ENCODE measurements at regions not wholly inside any gene's neighbourhood (a gene's known extent, or its start where the extent isn't known, plus 50 kb on each side); places are given as distances from the start of the nearest gene placed in this dataset.

- intact Hi-C loops (cut with DNase I): no loop called here
These were observed 55.7 kb upstream of the OR5AN1 start for GRCh38 chr11:59302991-59303390.

GRCh38 chr11:59295435-59295834, 63.3 kb upstream of the OR5AN1 start:
- intact Hi-C loops (cut with DNase I): no loop called here
- no peak for DNase-seq (ENCODE audit: low spot score)

More at GRCh38 chr11:59302991-59303390, 55.7 kb upstream of the OR5AN1 start:
- no peak for DNase-seq (ENCODE audit: low spot score)

GRCh38 chr11:59292611-59293010, 66.1 kb upstream of the OR5AN1 start:
- intact Hi-C loops (cut with DNase I): no loop called here

GRCh38 chr11:59291228-59291627, 67.5 kb upstream of the OR5AN1 start:
- DNase-seq (ENCODE audit: low spot score): no peak
- intact Hi-C loops (cut with DNase I): no loop called here

More at GRCh38 chr11:59292611-59293010, 66.1 kb upstream of the OR5AN1 start:
- no peak for DNase-seq (ENCODE audit: low spot score)

GRCh38 chr11:59289356-59290181, 69.1 kb upstream of the OR5AN1 start:
- intact Hi-C loops (cut with DNase I): loop anchor here (2.0 to 10.0 kb wide), 3 partner anchors 35 to 115 kb away; partner anchors contain the start of gene DTX4 (in 1 of the 2)
- no peak for DNase-seq (ENCODE audit: low spot score)

- no peak for DNase-seq (ENCODE audit: low spot score)
- intact Hi-C loops (cut with DNase I): loop anchor here (2.0 to 10.0 kb wide), 3 partner anchors 81 to 115 kb away; partner anchors contain the start of gene DTX4 (in 1 of the 2)
These were observed 72.9 kb upstream of the OR5AN1 start for GRCh38 chr11:59285716-59286260.

GRCh38 chr11:59284773-59285129, 72.0 kb upstream of the MPEG1 start:
- DNase-seq (ENCODE audit: low spot score): no peak
- intact Hi-C loops (cut with DNase I): loop anchor here (2.0 to 10.0 kb wide), 3 partner anchors 80 to 114 kb away; partner anchors contain the start of gene DTX4 (in 1 of the 2)

- intact Hi-C loops (cut with DNase I): loop anchor here (2.0 to 10.0 kb wide), 3 partner anchors 79 to 113 kb away; partner anchors contain the start of gene DTX4 (in 1 of the 2)
- no peak for DNase-seq (ENCODE audit: low spot score)
These were observed 71.4 kb upstream of the MPEG1 start for GRCh38 chr11:59283825-59284772.

- DNase-seq (ENCODE audit: low spot score): no peak
- intact Hi-C loops (cut with DNase I): loop anchor here (10.0 kb wide), 2 partner anchors 79 to 109 kb away; partner anchors contain the start of gene DTX4 (in 1 of the 2)
These were observed 70.6 kb upstream of the MPEG1 start for GRCh38 chr11:59283311-59283710.

GRCh38 chr11:59281177-59281576, 68.5 kb upstream of the MPEG1 start:
- no peak for DNase-seq (ENCODE audit: low spot score)
- intact Hi-C loops (cut with DNase I): loop anchor here (10.0 kb wide), 2 partner anchors 76 to 106 kb away; partner anchors contain the start of gene DTX4 (in 1 of the 2)

GRCh38 chr11:59273373-59273841, 60.7 kb upstream of the MPEG1 start:
- no peak for DNase-seq (ENCODE audit: low spot score)
- intact Hi-C loops (cut with DNase I): no loop called here

GRCh38 chr11:59272771-59273372, 60.1 kb upstream of the MPEG1 start:
- intact Hi-C loops (cut with DNase I): no loop called here

GRCh38 chr11:59271811-59272327, 59.1 kb upstream of the MPEG1 start:
- intact Hi-C loops (cut with DNase I): no loop called here
- DNase-seq (ENCODE audit: low spot score): no peak

More at GRCh38 chr11:59272771-59273372, 60.1 kb upstream of the MPEG1 start:
- no peak for DNase-seq (ENCODE audit: low spot score)

- intact Hi-C loops (cut with DNase I): no loop called here
- DNase-seq (ENCODE audit: low spot score): no peak
These were observed 58.6 kb upstream of the MPEG1 start for GRCh38 chr11:59271247-59271755.

GRCh38 chr11:59267736-59268475, 55.2 kb upstream of the MPEG1 start:
- no peak for DNase-seq (ENCODE audit: low spot score)
- intact Hi-C loops (cut with DNase I): no loop called here

- intact Hi-C loops (cut with DNase I): no loop called here
- no peak for DNase-seq (ENCODE audit: low spot score)
These were observed 54.5 kb upstream of the MPEG1 start for GRCh38 chr11:59267196-59267595.

GRCh38 chr11:59266491-59266890, 53.8 kb upstream of the MPEG1 start:
- intact Hi-C loops (cut with DNase I): no loop called here
- no peak for DNase-seq (ENCODE audit: low spot score)

GRCh38 chr11:59265735-59266134, 53.0 kb upstream of the MPEG1 start:
- DNase-seq (ENCODE audit: low spot score): no peak
- intact Hi-C loops (cut with DNase I): no loop called here
